ENCODE measurements at regions not wholly inside any gene's neighbourhood (a gene's known extent, or its start where the extent isn't known, plus 50 kb on each side); places are given as distances from the start of the nearest gene placed in this dataset.
"Not testable (repeated sequence)": the region's sequence is repeated elsewhere in the genome, so short reads cannot be mapped to it uniquely, and the experiment has no call there.

DNA sequence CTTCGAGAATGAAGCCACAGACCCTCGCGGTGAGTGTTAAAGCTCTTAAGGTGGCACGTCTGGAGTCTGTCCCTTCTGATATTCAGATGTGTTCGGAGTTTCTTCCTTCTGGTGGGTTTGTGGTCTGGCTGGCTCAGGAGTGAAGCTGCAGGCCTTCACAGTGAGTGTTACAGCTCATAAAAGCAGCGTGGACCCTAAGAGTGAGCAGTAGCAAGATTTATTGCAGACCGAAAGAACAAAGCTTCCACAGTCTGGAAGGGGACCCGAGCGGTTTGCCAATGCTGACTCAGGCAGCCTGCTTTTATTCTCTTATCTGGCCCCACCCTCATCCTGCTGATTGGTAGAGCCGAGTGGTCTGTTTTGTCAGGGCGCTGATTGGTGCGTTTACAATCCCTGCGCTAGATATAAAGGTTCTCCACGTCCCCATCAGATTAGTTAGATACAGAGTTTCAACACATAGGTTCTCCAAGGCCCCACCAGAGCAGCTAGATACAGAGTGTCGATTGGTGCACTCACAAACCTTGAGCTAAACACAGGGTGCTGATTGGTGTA lies 758.1 kb downstream of the SLC6A15 start:
- not testable (repeated sequence) for H3K27ac ChIP-seq (ENCODE audit: low read length); H3K27me3 ChIP-seq (ENCODE audit: control insufficient read depth in 1 of 2, insufficient read depth in 2 of 2, low read length in 2 of 2); H3K36me3 ChIP-seq (ENCODE audit: control insufficient read depth in 2 of 2, insufficient read depth in 2 of 2, low read length in 2 of 2); H3K9ac ChIP-seq (ENCODE audit: low read length in 2 of 2); H3K4me1 ChIP-seq (ENCODE audit: control insufficient read depth, insufficient read depth, low read length); H3K9me3 ChIP-seq (ENCODE audit: control insufficient read depth in 2 of 2, low read length in 2 of 2); H3K4me3 ChIP-seq (ENCODE audit: low read length in 2 of 2)

DNA sequence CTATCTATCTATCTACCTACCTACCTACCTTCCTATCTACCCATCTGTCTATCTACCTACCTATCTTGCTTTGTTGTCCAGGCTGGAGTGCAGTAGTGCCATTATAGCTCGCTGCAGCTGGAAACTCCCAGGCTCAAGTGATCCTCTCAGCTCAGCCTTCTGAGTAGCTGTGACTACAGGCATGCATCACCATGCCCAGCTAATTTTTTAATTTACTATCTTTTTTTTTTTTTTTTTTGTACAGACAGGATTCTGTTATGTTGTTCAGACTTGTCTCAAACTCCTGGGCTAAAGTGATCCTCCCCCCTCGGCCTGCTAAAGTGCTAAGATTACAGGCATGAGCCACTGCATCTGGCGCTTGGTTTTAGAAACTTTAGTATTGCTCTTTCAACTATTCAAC lies 762.4 kb downstream of the SLC6A15 start:
- H3K36me3 ChIP-seq (ENCODE audit: control insufficient read depth in 2 of 2, insufficient read depth in 2 of 2, low read length in 2 of 2) = no peaks in the 10 kb centered on the region
- H3K27ac ChIP-seq (ENCODE audit: low read length) = no peak overlapping the region
- no peak overlapping the region for H3K9ac ChIP-seq (ENCODE audit: low read length in 2 of 2)
- no peaks in the 10 kb centered on the region for H3K27me3 ChIP-seq (ENCODE audit: control insufficient read depth in 1 of 2, insufficient read depth in 2 of 2, low read length in 2 of 2)
- no peaks in the 10 kb centered on the region for H3K4me1 ChIP-seq (ENCODE audit: control insufficient read depth, insufficient read depth, low read length)
- H3K4me3 ChIP-seq (ENCODE audit: low read length in 2 of 2) = no peak overlapping the region
- no peaks in the 10 kb centered on the region for H3K9me3 ChIP-seq (ENCODE audit: control insufficient read depth in 2 of 2, low read length in 2 of 2)

DNA sequence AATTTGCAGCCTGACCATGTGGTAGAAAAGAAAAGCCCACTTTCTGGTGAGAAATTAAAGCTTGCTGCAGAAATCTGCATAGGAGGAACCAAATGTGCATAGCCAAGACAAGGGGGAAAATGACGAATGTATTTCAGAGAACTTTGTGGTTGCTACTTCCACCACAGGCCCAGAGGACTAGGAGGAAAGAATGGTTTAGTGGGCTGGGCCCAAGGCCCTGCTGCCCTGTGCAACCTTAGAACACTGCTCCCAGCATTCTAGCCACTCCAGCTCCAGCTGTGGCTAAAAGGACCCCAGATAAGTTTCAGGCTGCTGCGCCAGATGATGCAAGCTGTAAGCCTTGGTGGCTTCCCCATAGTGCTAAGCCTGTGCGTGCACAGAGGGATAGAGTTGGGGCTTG lies 764.3 kb downstream of the SLC6A15 start:
- Histone ChIP-seq H3K27me3 (ENCODE audit: control insufficient read depth in 1 of 2, insufficient read depth in 2 of 2, low read length in 2 of 2) (no peaks in the 10 kb centered on the region), H3K9me3 (ENCODE audit: control insufficient read depth in 2 of 2, low read length in 2 of 2) (no peaks in the 10 kb centered on the region), H3K4me3 (ENCODE audit: low read length in 2 of 2) (no peak overlapping the region), H3K9ac (ENCODE audit: low read length in 2 of 2) (no peak overlapping the region), H3K27ac (ENCODE audit: low read length) (no peak overlapping the region), H3K36me3 (ENCODE audit: control insufficient read depth in 2 of 2, insufficient read depth in 2 of 2, low read length in 2 of 2) (no peaks in the 10 kb centered on the region), H3K4me1 (ENCODE audit: control insufficient read depth, insufficient read depth, low read length) (no peaks in the 10 kb centered on the region)

DNA sequence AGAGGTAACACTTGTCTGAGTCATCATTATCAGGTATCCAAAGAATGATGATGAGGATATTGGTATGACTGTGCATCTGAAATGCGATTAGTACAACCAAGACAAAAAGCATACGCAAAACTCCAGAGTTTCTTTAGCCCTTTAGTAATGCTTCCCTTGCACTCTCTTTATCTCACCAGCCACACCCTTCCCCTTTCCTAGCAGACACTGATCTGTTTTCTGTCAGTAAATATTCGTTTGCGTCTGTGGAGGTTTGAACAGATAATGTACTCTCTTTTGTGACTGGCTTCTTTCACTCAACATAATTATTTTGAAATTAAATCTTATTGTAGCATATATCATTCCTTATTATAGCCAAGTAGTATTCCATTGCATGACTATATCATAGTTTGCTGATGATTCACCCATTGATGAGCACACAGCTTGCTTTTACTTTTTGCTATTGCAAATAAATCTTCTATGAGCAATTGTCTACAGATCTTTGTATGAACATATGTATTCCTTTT lies 775.7 kb downstream of the SLC6A15 start:
- H3K27me3 ChIP-seq (ENCODE audit: control insufficient read depth in 1 of 2, insufficient read depth in 2 of 2, low read length in 2 of 2) = no peaks in the 10 kb centered on the region
- no peaks in the 10 kb centered on the region for H3K4me1 ChIP-seq (ENCODE audit: control insufficient read depth, insufficient read depth, low read length)
- no peaks in the 10 kb centered on the region for H3K36me3 ChIP-seq (ENCODE audit: control insufficient read depth in 2 of 2, insufficient read depth in 2 of 2, low read length in 2 of 2)
- H3K9ac ChIP-seq (ENCODE audit: low read length in 2 of 2) = no peak overlapping the region
- H3K9me3 ChIP-seq (ENCODE audit: control insufficient read depth in 2 of 2, low read length in 2 of 2) = no peaks in the 10 kb centered on the region
- no peak overlapping the region for H3K27ac ChIP-seq (ENCODE audit: low read length)
- H3K4me3 ChIP-seq (ENCODE audit: low read length in 2 of 2) = no peak overlapping the region

DNA sequence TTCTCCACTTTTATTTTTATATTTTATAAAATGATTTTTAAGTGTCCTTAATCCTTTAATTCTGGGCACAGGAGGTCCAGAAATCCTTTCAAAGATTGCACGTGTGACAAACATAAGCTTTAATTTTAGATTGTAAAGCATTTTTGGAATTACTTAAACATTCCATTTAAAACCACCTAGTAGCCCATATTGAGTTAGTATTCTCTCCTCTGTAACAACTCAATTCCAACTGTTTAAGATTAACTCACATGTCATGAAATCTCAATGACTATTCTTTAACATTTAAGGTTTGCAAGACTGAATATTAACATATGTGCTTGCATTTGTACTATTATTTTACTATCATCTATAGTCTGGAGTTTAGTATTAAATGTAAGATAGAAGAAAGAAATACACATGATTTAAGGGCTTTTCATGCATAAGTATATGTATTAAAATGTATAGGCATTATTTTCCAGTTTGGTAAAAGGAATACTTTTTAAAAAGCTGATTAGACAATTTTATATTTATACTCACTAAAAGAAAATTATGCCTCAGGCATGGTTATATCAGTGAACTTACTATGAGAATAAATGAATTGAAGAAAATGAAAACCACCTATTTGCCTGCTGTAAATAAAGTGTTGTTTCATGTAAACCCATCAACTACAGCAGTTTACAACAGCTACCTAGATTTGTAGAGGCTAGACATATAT lies 776.9 kb downstream of the SLC6A15 start:
- no peak overlapping the region for H3K4me3 ChIP-seq (ENCODE audit: low read length in 2 of 2)
- no peak overlapping the region for H3K27ac ChIP-seq (ENCODE audit: low read length)
- no peaks in the 10 kb centered on the region for H3K27me3 ChIP-seq (ENCODE audit: control insufficient read depth in 1 of 2, insufficient read depth in 2 of 2, low read length in 2 of 2)
- H3K9ac ChIP-seq (ENCODE audit: low read length in 2 of 2) = no peak overlapping the region
- H3K36me3 ChIP-seq (ENCODE audit: control insufficient read depth in 2 of 2, insufficient read depth in 2 of 2, low read length in 2 of 2) = no peaks in the 10 kb centered on the region
- H3K9me3 ChIP-seq (ENCODE audit: control insufficient read depth in 2 of 2, low read length in 2 of 2) = no peaks in the 10 kb centered on the region
- H3K4me1 ChIP-seq (ENCODE audit: control insufficient read depth, insufficient read depth, low read length) = no peaks in the 10 kb centered on the region

DNA sequence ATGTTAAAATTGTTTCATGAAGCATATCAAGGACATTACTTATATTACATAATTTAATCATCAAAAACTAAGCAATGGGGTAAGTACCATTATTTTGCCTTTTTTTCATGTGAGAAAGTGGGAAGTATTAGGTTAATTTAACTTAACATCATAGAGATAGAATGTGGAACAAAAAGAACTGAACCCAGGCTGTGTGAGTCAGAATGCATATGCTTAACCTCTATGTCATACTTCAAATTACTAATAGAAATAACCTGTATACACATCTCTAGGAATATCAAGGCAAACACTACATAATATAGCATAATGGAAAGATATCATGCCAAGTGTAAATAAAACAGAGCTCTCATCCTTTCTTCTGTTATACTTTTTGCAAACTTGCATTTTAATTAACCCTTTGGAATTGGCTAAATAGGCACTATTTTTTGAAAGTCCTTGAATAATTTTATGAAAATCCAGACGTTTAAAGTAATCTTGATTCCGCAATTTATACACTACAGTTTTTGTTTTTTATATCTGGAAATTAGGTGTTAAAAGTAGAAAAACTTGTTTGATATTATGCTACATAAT lies 777.7 kb downstream of the SLC6A15 start:
- H3K27ac ChIP-seq (ENCODE audit: low read length) = no peak overlapping the region
- H3K9ac ChIP-seq (ENCODE audit: low read length in 2 of 2) = no peak overlapping the region
- no peak overlapping the region for H3K4me3 ChIP-seq (ENCODE audit: low read length in 2 of 2)
- H3K9me3 ChIP-seq (ENCODE audit: control insufficient read depth in 2 of 2, low read length in 2 of 2) = no peaks in the 10 kb centered on the region
- no peaks in the 10 kb centered on the region for H3K4me1 ChIP-seq (ENCODE audit: control insufficient read depth, insufficient read depth, low read length)
- H3K27me3 ChIP-seq (ENCODE audit: control insufficient read depth in 1 of 2, insufficient read depth in 2 of 2, low read length in 2 of 2) = no peaks in the 10 kb centered on the region
- no peaks in the 10 kb centered on the region for H3K36me3 ChIP-seq (ENCODE audit: control insufficient read depth in 2 of 2, insufficient read depth in 2 of 2, low read length in 2 of 2)

DNA sequence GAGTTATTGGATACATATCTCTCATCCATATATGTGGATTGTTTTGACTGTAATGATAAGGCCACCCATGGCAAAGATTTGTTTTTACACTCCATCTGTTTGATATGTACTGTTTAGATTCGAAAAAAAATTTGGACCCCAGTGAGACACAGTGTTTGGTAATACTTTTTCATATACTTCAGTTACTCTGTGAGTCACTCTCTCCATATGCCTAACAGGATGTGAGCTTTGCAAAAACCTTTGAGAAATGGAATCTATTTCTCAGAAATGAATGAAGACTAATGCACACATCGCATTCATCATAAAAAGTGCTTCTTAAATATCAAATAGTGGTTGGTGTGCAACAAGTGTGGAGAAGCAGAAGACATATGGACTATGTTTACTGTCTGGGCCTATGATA lies 781.5 kb downstream of the SLC6A15 start:
- no peaks in the 10 kb centered on the region for H3K4me1 ChIP-seq (ENCODE audit: control insufficient read depth, insufficient read depth, low read length)
- H3K9me3 ChIP-seq (ENCODE audit: control insufficient read depth in 2 of 2, low read length in 2 of 2) = peaks cover 0 to 4% of the 10 kb centered on the region in 2 donors
- H3K27ac ChIP-seq (ENCODE audit: low read length) = no peak overlapping the region
- no peak overlapping the region for H3K4me3 ChIP-seq (ENCODE audit: low read length in 2 of 2)
- no peak overlapping the region for H3K9ac ChIP-seq (ENCODE audit: low read length in 2 of 2)
- H3K27me3 ChIP-seq (ENCODE audit: control insufficient read depth in 1 of 2, insufficient read depth in 2 of 2, low read length in 2 of 2) = no peaks in the 10 kb centered on the region
- H3K36me3 ChIP-seq (ENCODE audit: control insufficient read depth in 2 of 2, insufficient read depth in 2 of 2, low read length in 2 of 2) = no peaks in the 10 kb centered on the region

DNA sequence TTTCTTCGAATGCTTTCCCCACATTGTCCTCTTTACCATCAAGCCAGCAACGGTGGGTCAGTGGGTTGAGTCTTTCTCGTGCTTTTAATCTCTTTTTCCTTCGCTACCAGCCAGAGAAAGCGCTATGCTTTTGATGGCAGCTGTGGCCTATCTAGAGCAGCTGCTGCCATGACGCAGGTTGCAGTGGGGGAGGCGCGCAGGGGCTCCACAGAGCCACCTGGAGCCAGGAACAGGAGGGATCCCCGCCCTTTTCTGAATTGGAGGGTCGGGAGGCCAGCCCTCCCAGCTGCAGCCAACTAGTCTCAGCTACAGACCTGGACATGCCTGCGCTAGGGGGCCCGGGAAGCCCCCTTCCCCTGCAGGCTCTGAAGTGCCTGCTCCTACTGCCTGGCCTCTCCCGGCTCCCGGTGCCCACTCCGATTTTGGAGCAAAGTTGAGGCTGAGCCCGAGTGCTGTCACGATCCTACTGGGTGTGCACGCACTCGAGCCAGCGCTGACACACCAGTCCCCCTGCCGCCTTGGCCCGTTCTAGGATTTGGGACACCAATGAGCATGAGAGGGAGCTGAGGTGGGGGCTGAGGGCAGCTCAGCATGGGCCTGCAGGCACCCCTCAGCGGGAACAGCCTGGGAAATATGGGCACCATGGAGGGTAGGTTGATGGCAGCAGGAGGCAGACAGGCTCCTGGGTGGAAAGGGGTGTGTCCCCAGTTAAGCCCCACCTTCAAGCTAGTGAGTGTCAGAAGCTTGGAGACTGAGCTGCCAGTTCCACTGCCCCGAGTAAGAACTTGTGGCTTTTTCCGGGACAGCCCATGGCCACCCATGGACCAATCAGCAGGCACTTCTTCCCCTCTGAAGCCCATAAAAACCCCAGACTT lies 784.2 kb downstream of the SLC6A15 start:
- no peak overlapping the region for H3K9ac ChIP-seq (ENCODE audit: low read length in 2 of 2)
- H3K4me1 ChIP-seq (ENCODE audit: control insufficient read depth, insufficient read depth, low read length) = no peaks in the 10 kb centered on the region
- H3K9me3 ChIP-seq (ENCODE audit: control insufficient read depth in 2 of 2, low read length in 2 of 2) = peaks cover 0 to 4% of the 10 kb centered on the region in 2 donors
- H3K36me3 ChIP-seq (ENCODE audit: control insufficient read depth in 2 of 2, insufficient read depth in 2 of 2, low read length in 2 of 2) = no peaks in the 10 kb centered on the region
- H3K27ac ChIP-seq (ENCODE audit: low read length) = no peak overlapping the region
- H3K27me3 ChIP-seq (ENCODE audit: control insufficient read depth in 1 of 2, insufficient read depth in 2 of 2, low read length in 2 of 2) = no peaks in the 10 kb centered on the region
- H3K4me3 ChIP-seq (ENCODE audit: low read length in 2 of 2) = no peak overlapping the region

DNA sequence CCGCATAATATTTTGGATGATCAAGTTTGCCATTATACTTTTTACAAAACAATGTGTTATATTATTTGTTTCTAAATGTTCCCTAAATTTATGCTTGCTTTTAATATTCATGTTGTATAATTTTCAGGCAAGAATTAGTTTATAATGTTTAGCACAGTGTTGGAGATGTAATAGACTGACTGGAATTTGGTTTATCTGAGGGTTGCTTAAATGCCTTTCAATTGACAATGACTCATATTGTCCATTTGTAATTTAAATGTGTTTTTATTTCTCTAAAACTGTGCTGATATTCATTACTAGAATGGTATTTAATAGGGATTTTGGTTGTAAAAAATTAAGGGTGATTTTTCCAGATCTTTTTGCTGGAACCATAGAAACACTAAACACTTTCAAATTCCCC lies 788.4 kb downstream of the SLC6A15 start:
- no peak overlapping the region for H3K27ac ChIP-seq (ENCODE audit: low read length)
- H3K9ac ChIP-seq (ENCODE audit: low read length in 2 of 2) = no peak overlapping the region

DNA sequence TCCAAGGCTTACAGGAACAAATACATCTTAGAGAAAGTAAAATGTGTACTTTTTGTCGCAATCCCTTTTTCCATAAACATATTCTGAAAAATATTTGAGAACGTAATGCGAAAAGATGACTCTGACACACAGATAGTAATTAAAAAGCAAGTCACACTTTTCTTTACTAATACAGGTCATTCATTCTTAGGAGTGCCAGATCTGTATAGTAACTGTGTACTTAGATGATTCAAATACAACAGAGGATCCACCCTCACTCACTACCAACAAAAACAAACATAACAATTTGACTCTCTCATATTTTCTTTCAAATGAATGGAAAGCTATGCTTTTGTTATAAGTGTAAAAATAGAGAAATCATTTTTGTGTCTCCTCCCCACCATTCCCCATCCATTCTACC lies 795.4 kb downstream of the SLC6A15 start:
- Histone ChIP-seq H3K27me3 (ENCODE audit: control insufficient read depth in 1 of 2, insufficient read depth in 2 of 2, low read length in 2 of 2) (no peaks in the 10 kb centered on the region), H3K27ac (ENCODE audit: low read length) (no peak overlapping the region), H3K4me3 (ENCODE audit: low read length in 2 of 2) (no peak overlapping the region), H3K4me1 (ENCODE audit: control insufficient read depth, insufficient read depth, low read length) (no peaks in the 10 kb centered on the region), H3K9me3 (ENCODE audit: control insufficient read depth in 2 of 2, low read length in 2 of 2) (no peaks in the 10 kb centered on the region), H3K9ac (ENCODE audit: low read length in 2 of 2) (no peak overlapping the region), H3K36me3 (ENCODE audit: control insufficient read depth in 2 of 2, insufficient read depth in 2 of 2, low read length in 2 of 2) (no peaks in the 10 kb centered on the region)

More for the DNA sequence above, 788.4 kb downstream of the SLC6A15 start:
- Histone ChIP-seq H3K27me3 (ENCODE audit: control insufficient read depth in 1 of 2, insufficient read depth in 2 of 2, low read length in 2 of 2) (no peaks in the 10 kb centered on the region), H3K4me3 (ENCODE audit: low read length in 2 of 2) (no peak overlapping the region), H3K4me1 (ENCODE audit: control insufficient read depth, insufficient read depth, low read length) (no peaks in the 10 kb centered on the region), H3K9me3 (ENCODE audit: control insufficient read depth in 2 of 2, low read length in 2 of 2) (peaks cover 0 to 4% of the 10 kb centered on the region in 2 donors), H3K36me3 (ENCODE audit: control insufficient read depth in 2 of 2, insufficient read depth in 2 of 2, low read length in 2 of 2) (no peaks in the 10 kb centered on the region)

Measured in stomach smooth muscle (tissue), 2 donors.